ENCODE measurements at regions not wholly inside any gene's neighbourhood (a gene's known extent, or its start where the extent isn't known, plus 50 kb on each side); places are given as distances from the start of the nearest gene placed in this dataset.
"Not testable (repeated sequence)": the region's sequence is repeated elsewhere in the genome, so short reads cannot be mapped to it uniquely, and the experiment has no call there.

DNA sequence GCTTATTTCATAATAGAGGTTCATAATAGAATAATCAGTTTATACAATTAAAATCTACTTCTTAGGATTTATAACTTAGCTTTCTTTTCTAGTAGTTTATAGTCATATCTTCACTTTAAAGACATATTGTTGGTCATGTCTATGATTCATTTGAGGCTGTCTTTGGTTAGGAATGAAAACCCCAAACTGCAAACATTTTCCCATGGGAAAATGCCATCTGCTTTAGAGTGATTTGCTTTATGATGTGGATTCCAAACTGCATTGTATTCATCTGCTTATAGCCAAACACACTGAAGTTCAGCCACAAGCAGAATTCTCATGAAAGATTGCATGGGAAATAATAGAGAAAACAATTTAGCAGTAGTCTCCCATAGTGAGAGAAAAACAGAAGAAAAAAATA, 128.0 kb downstream of the RFPL4B start:
- Mint-ChIP-seq H3K4me3 (no peak overlapping the region), H3K27me3 (no peaks in the 10 kb centered on the region), H3K4me1 (ENCODE audit: low read depth) (peaks cover 3% of the 10 kb centered on the region), H3K9me3 (no peaks in the 10 kb centered on the region), H3K27ac (no peak overlapping the region), H3K36me3 (ENCODE audit: low read depth) (no peaks in the 10 kb centered on the region)
- no peak for DNase-seq

DNA sequence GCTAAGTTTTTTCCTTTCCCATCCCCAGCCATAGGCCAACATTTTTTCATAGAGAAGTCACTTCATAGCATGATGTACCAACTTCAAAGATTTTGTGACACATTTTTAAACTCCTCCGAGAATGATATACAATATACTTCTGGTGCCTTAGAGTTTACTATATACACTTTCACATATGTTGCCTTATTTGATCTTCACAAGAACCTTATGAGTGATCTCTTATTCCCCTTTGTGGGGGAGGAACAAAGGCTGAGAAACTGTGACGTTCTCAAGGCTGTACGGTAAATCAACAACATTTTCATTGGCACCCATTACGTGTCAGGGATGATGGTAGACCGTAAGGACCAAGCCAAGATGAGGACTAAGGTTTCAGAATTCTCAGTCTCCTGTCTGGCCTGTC, 130.0 kb downstream of the RFPL4B start:
- Mint-ChIP-seq H3K4me1 (ENCODE audit: low read depth) (peaks cover 9% of the 10 kb centered on the region), H3K36me3 (ENCODE audit: low read depth) (no peaks in the 10 kb centered on the region), H3K27me3 (no peaks in the 10 kb centered on the region)

DNA sequence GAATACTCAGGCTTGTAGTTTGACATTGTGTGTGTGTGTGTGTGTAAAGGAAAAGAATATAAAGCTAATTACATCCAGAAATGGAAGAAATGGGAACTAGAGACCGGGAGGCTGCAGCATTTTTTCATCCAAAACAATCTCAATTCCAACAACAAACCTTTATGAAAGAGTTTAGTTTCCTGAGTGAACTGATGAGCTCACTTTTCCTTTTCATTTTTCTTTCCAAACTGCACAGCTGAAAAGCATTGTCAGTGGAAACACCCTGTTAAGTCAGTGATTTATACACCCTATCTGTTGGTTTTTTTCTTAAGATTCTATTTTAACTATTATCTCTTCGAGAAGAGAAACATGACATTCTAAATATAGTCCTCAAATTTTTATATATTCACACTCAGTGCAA, 130.9 kb downstream of the RFPL4B start:
- H3K36me3 Mint-ChIP-seq (ENCODE audit: low read depth) = no peaks in the 10 kb centered on the region
- no peaks in the 10 kb centered on the region for H3K9me3 Mint-ChIP-seq
- no peak overlapping the region for H3K27ac Mint-ChIP-seq
- H3K27me3 Mint-ChIP-seq = no peaks in the 10 kb centered on the region
- H3K4me3 Mint-ChIP-seq = no peak overlapping the region
- peaks cover 9% of the 10 kb centered on the region for H3K4me1 Mint-ChIP-seq (ENCODE audit: low read depth)
- DNase-seq = no peak

More for the DNA sequence above, 130.0 kb downstream of the RFPL4B start:
- H3K4me3 Mint-ChIP-seq = no peak overlapping the region
- H3K27ac Mint-ChIP-seq = no peak overlapping the region
- H3K9me3 Mint-ChIP-seq = no peaks in the 10 kb centered on the region
- no peak for DNase-seq

DNA sequence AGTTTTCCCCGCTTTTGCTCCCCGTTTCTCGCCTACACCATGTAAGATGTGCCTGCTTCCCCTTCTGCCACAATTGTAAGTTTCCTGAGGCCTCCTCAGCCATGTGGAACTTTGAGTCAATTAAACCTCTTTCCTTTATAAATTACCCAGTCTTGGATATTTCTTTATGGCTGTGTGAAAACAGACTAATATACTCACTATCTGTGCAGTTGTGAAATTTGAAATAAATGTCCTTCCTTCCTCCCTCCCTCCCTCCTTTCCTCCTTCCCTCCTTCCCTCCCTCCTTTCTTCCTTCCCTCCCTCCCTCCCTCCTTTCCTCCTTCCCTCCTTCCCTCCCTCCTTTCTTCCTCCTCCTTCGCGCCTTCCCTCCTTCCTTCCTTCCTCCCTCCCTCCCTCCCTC, 132.8 kb downstream of the RFPL4B start:
- H3K36me3 Mint-ChIP-seq (ENCODE audit: low read depth); DNase-seq; H3K27me3 Mint-ChIP-seq; H3K4me3 Mint-ChIP-seq; H3K9me3 Mint-ChIP-seq; H3K27ac Mint-ChIP-seq; H3K4me1 Mint-ChIP-seq (ENCODE audit: low read depth): not testable (repeated sequence)

DNA sequence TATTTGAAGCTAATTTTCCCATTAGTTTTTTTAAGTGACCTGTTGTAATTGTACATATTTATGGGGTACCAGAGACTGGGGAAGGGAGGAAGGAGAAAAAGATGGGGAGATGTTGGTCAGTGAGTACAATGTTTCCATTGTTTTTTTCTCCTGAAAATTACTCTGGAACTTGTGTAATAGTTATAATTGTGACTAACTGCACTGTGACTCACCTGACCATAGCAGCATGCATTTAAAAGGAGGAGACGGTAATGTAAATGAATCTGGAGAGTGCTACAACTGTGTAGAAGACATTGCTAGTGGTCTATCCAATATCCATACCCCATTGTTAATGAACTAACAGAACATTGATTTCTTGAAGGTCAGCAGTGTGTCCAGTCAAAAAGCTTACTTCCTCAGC, 133.4 kb downstream of the RFPL4B start:
- H3K4me1 Mint-ChIP-seq (ENCODE audit: low read depth) = peaks cover 9% of the 10 kb centered on the region
- H3K4me3 Mint-ChIP-seq = no peak overlapping the region
- H3K27me3 Mint-ChIP-seq = no peaks in the 10 kb centered on the region
- DNase-seq = no peak
- no peak overlapping the region for H3K27ac Mint-ChIP-seq
- no peaks in the 10 kb centered on the region for H3K36me3 Mint-ChIP-seq (ENCODE audit: low read depth)
- no peaks in the 10 kb centered on the region for H3K9me3 Mint-ChIP-seq

DNA sequence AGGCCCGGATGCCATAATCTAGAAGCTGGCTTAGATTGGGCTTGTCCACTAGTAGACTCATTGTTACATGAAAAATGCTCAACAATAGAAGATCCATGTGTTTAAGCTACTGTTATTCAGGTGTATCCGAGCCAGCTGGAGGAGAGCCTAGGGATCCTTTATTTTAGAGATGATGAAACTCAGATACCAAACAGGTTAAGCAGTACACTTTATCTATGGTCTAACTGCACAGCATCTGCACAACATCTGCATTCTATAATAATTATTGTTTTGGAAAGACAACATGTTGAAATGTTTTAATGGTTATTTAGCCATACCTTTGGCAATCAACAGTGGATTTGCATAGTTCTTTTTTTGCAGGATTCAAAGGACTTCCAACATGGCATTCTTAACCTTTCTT, 134.1 kb downstream of the RFPL4B start:
- H3K36me3 Mint-ChIP-seq (ENCODE audit: low read depth) = no peaks in the 10 kb centered on the region
- no peaks in the 10 kb centered on the region for H3K9me3 Mint-ChIP-seq
- DNase-seq = no peak
- no peak overlapping the region for H3K27ac Mint-ChIP-seq
- H3K4me3 Mint-ChIP-seq = no peak overlapping the region
- H3K4me1 Mint-ChIP-seq (ENCODE audit: low read depth) = peaks cover 9% of the 10 kb centered on the region
- no peaks in the 10 kb centered on the region for H3K27me3 Mint-ChIP-seq

DNA sequence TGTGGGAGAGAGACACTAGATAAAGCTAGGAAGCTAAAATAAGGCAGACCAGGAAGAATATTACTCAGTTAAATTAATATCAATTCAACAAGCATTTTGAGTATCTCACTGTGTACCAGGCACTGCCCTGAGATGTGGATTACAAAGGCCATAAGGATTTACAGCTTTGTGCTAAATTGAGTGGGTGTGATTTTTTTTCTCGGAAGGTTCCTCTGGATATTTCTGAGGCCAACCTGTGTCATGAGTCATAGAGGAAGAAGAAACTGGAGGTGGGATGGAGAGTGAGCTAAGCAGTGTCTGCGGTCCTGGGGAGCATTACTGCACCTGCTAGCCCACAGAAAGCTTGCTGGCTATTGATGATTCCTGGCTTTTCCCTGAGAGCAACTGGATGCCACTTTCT, 135.2 kb downstream of the RFPL4B start:
- Mint-ChIP-seq H3K4me1 (ENCODE audit: low read depth) (peaks cover 9% of the 10 kb centered on the region), H3K27me3 (no peaks in the 10 kb centered on the region), H3K36me3 (ENCODE audit: low read depth) (no peaks in the 10 kb centered on the region), H3K27ac (no peak overlapping the region), H3K4me3 (no peak overlapping the region), H3K9me3 (no peaks in the 10 kb centered on the region)
- no peak for DNase-seq

DNA sequence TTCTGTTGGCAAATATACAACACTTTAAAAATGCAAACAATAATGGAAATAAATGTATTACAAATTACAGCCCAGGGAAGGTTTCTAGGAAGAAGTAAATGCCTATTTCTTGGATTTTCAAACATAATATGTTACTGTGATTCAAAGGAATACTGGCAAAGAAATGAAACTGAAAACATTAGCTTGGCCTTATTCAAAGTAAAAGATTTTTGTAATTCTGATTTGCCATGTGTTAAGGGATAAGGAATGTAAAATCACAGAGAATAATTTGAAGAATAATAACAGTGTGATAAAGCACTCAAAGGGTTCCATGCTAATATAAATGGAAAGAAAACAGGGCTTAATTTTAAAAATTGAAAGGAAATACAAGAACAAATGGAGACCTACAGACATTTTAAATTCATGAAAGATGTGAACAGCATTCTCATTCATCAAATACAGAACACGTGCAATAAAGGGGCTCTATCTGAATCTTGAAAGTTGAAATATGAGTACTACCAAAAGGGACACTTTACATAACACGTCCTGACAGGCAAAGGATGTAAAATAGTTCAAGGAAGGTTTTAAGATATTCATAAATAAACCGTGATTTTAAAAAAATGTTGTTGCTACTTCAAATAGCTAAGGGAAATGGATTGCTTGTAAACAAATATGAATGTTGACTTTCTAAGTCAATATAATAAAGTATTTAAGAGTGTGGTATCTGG, 138.1 kb downstream of the RFPL4B start:
- H3K27me3 Mint-ChIP-seq = peaks cover under 1% of the 10 kb centered on the region
- no peaks in the 10 kb centered on the region for H3K9me3 Mint-ChIP-seq
- no peak overlapping the region for H3K27ac Mint-ChIP-seq
- H3K4me1 Mint-ChIP-seq (ENCODE audit: low read depth) = peaks cover 6% of the 10 kb centered on the region
- no peak overlapping the region for H3K4me3 Mint-ChIP-seq
- DNase-seq = no peak
- H3K36me3 Mint-ChIP-seq (ENCODE audit: low read depth) = no peaks in the 10 kb centered on the region

DNA sequence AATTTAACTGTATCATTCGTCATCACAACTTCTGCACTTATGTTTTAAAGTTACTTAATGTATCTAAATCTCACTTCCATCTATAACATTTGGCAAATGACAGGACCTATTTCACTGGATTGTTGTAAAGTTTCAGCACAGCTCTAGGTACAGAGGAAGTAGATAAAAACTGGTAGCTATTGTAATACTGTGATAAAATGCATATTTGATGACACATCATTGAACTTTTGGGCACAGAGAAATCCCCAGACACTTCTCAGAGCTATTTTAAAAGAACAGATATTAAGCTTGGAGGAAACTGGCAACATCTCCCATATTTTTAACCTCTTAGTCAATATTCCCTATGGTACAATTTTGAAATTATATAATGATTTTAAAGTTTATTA, 138.7 kb downstream of the RFPL4B start:
- Mint-ChIP-seq H3K36me3 (ENCODE audit: low read depth) (no peaks in the 10 kb centered on the region), H3K9me3 (no peaks in the 10 kb centered on the region), H3K4me3 (no peak overlapping the region), H3K27me3 (peaks cover 3% of the 10 kb centered on the region), H3K4me1 (ENCODE audit: low read depth) (peaks cover under 1% of the 10 kb centered on the region), H3K27ac (no peak overlapping the region)
- no peak for DNase-seq

DNA sequence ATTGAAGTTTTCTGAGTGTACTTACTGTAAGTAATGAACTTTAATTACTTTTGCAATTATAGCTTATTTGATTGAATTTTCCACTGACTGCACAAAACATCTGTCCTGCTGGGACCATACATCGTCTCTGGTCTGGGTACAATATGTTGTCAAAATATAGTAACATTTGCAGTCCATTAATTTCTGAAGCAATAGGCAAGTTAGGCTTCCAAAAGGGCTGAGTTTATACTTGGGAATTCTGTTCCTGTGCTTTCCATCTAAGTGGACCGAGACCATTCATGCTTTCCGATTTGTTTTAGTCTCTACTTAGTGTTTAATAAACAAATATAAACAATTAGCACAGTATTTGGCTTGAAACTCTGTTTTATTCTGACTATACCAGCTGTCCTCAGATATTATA, 139.3 kb downstream of the RFPL4B start:
- Mint-ChIP-seq H3K27ac (no peak overlapping the region), H3K4me3 (no peak overlapping the region), H3K36me3 (ENCODE audit: low read depth) (no peaks in the 10 kb centered on the region), H3K9me3 (no peaks in the 10 kb centered on the region), H3K27me3 (peaks cover 3% of the 10 kb centered on the region), H3K4me1 (ENCODE audit: low read depth) (no peaks in the 10 kb centered on the region)
- DNase-seq = no peak

DNA sequence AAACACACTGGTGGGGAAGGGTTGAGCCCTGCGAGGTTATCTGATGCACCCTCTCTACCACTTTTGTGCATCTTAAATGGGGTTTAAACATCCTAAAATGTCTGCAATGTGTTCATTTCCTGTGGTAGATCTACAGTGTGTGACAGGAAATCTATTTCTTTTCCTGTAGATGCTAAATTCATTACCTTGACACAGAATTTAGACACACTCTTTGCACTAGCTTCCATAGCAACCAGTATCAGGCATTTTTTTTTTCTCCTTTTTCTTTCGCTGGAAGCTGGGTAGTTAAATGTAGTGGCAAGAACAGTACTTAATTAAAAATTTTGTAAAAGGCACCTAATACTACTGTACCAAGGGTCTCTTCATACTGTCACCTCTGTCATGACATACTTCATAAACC, 141.1 kb downstream of the RFPL4B start:
- Mint-ChIP-seq H3K4me1 (ENCODE audit: low read depth) (no peaks in the 10 kb centered on the region), H3K27ac (no peak overlapping the region), H3K9me3 (no peaks in the 10 kb centered on the region), H3K4me3 (no peak overlapping the region), H3K36me3 (ENCODE audit: low read depth) (no peaks in the 10 kb centered on the region), H3K27me3 (peaks cover 3% of the 10 kb centered on the region)
- DNase-seq = no peak

DNA sequence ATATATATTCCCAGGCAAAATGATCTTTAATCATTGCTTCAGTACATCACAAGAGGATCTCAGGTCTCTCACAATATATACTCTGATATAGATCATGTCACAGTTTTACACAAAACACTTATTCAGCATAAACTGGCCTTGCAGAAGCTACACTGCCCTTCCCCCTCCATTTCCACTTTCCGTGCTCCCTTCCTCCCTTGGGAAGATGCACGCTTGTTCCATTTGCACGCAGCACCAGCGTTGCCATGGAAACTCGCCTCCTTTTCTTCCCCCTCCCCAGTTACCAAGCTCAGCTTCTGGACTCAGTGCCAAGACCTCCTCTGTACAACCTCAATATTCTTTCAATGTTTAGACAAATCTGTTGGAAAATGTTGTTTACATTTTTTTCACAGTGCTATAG, 154.6 kb downstream of the RFPL4B start:
- H3K4me3 Mint-ChIP-seq = no peak overlapping the region
- no peaks in the 10 kb centered on the region for H3K9me3 Mint-ChIP-seq
- H3K27me3 Mint-ChIP-seq = no peaks in the 10 kb centered on the region
- no peaks in the 10 kb centered on the region for H3K36me3 Mint-ChIP-seq (ENCODE audit: low read depth)
- no peak overlapping the region for H3K27ac Mint-ChIP-seq
- H3K4me1 Mint-ChIP-seq (ENCODE audit: low read depth) = no peaks in the 10 kb centered on the region
- no peak for DNase-seq

DNA sequence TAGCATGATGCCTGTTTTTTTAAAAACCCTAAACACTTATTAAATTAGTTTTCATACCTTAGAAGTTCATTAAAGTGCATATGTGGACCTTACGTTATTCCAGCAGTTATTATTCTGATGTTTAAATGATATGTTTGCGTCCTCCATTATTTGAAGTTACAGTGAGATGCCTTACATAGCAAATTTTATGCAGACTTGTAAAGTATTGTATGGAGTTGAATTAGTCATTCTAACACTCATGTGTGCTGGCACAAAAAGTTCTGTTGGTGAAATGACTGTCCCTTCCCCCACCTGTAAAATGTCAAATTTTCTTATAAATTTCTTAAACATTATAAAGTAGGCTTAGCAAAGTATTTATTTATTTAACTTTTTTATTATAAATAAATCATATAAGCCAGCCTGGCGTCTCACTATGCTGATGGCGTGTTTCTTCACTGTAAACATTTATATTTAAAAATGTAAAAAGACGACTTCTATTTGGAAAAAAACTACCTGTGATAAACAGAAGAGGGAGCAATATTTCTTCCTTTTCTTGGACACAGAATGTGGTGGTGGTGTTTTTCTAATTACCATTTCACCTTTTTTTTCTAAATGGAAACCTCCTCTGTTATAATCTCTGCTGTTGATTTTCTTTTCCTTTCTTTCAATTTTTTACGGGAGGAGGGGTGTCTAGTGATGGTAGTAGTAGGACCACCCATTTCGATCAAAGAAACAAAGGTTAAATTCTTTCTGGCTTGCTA, 155.4 kb downstream of the RFPL4B start:
- no peaks in the 10 kb centered on the region for H3K4me1 Mint-ChIP-seq (ENCODE audit: low read depth)
- no peak for DNase-seq
- H3K4me3 Mint-ChIP-seq = no peak overlapping the region
- no peaks in the 10 kb centered on the region for H3K36me3 Mint-ChIP-seq (ENCODE audit: low read depth)
- H3K27ac Mint-ChIP-seq = no peak overlapping the region
- H3K9me3 Mint-ChIP-seq = no peaks in the 10 kb centered on the region
- no peaks in the 10 kb centered on the region for H3K27me3 Mint-ChIP-seq

DNA sequence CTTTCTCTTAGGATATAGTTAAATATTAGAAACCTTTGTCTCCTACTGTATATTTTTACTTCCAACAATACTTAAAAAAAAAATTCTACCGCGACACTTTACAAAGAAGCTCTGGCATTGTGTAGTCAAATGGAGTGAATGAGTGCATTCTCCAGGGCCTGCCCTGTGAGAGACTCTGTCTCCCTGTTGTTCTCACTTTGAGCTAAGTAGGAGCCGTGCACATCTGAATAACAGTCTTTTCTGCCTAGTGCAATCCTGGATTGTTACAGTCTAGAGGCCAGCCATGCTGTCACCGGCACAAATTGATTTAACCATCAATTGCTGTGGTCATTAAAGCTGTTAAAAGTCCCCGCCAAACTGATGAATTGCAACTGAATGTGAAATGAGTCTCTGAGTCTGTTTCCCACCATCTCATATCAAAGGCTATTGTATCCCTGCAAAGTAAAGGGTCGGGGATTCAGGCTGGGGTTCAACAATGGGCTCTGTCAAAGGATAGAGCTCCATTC, 156.0 kb downstream of the RFPL4B start:
- no peaks in the 10 kb centered on the region for H3K36me3 Mint-ChIP-seq (ENCODE audit: low read depth)
- no peaks in the 10 kb centered on the region for H3K4me1 Mint-ChIP-seq (ENCODE audit: low read depth)
- DNase-seq = no peak
- no peak overlapping the region for H3K27ac Mint-ChIP-seq
- no peaks in the 10 kb centered on the region for H3K9me3 Mint-ChIP-seq
- H3K27me3 Mint-ChIP-seq = no peaks in the 10 kb centered on the region
- H3K4me3 Mint-ChIP-seq = no peak overlapping the region

DNA sequence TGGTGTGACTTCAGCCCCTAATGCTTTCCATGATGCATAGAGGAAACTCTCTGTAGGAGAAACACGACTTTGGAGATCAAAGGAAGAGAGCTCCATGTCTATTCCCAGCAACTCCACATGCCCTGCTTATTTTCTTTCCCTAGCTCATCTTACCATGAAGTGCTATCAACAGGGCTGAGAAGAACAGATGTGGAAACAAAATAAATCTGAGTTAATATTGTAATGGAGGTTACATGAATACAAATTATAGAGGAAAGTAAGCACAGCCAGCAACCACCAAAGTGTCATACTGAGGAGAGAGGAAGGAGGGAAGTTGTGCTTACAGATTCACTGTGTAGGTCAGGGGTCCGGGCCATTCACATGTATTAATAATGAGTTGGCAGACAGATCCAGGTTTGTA, 157.5 kb downstream of the RFPL4B start:
- H3K9me3 Mint-ChIP-seq = no peaks in the 10 kb centered on the region
- no peak overlapping the region for H3K4me3 Mint-ChIP-seq
- H3K36me3 Mint-ChIP-seq (ENCODE audit: low read depth) = no peaks in the 10 kb centered on the region
- no peaks in the 10 kb centered on the region for H3K4me1 Mint-ChIP-seq (ENCODE audit: low read depth)
- no peaks in the 10 kb centered on the region for H3K27me3 Mint-ChIP-seq
- H3K27ac Mint-ChIP-seq = no peak overlapping the region
- no peak for DNase-seq
